ENCODE measurements at regions not wholly inside any gene's neighbourhood (a gene's known extent, or its start where the extent isn't known, plus 50 kb on each side); places are given as distances from the start of the nearest gene placed in this dataset.
"Not testable (repeated sequence)": the region's sequence is repeated elsewhere in the genome, so short reads cannot be mapped to it uniquely, and the experiment has no call there.

DNA sequence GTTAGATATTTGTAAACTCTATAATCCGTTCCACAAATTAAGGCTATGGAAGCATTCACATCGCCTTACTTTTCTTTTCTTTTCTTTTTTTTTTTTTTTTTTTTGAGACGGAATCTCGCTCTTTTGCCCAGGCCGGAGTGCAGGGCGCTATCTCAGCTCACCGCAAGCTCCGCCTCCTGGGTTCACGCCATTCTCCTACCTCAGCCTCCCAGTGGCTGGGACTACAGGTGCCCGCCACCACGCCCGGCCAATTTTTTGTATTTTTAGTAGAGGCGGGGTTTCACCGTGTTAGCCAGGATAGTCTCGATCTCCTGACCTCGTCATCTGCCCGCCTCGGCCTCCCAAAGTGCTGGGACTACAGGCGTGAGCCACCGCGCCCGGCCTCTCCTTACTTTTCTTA lies 104.1 kb upstream of the SLC27A6 start:
- H3K27ac ChIP-seq (ENCODE audit: low read depth); H2AFZ ChIP-seq; H3K4me1 Mint-ChIP-seq; ATAC-seq; H3K4me3 ChIP-seq; H3K4me3 Mint-ChIP-seq; H3K27ac Mint-ChIP-seq; H3K4me2 ChIP-seq; H3K27me3 ChIP-seq (ENCODE audit: insufficient read depth); H3K27me3 Mint-ChIP-seq (ENCODE audit: insufficient read depth, low read depth, poor library complexity); H3K4me1 ChIP-seq (ENCODE audit: insufficient read depth); H3K79me2 ChIP-seq (replicated peaks; ENCODE audit: insufficient read depth); H3K36me3 ChIP-seq (ENCODE audit: insufficient read depth); H3K36me3 Mint-ChIP-seq (ENCODE audit: low read depth); H3F3A ChIP-seq (replicated peaks; ENCODE audit: low read depth); H3K9me2 ChIP-seq (ENCODE audit: insufficient read depth); DNase-seq (ENCODE audit: low spot score); H4K20me1 ChIP-seq (replicated peaks; ENCODE audit: insufficient read depth): not testable (repeated sequence)
- peaks cover 18% of the 10 kb centered on the region for H3K9me3 Mint-ChIP-seq

DNA sequence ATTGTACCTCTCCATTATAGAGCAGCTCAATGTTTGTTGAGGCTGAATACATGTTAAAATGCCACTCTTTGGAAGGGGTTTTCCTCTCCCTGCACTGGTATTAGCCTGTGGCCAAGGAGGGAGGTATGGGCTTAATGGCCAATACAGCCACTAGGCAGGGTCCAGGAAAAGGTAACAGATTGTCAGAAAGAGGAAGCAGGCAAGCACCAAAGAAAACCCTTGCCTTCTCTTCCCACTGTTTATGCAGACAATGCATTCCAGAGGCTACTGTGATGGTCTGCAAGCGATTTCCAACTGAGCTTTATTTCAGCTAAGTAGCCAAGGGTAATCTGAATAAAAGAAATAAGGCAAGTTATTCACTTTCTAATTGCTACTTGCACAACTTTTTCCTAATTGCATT lies 95.3 kb upstream of the SLC27A6 start:
- peak; percentile 97 for ATAC-seq
- Histone ChIP-seq H3K4me3 (no peak overlapping the region), H3K4me1 (ENCODE audit: insufficient read depth) (peaks cover 16% of the 10 kb centered on the region), H4K20me1 (replicated peaks; ENCODE audit: insufficient read depth) (no peaks in the 10 kb centered on the region), H3K79me2 (replicated peaks; ENCODE audit: insufficient read depth) (no peaks in the 10 kb centered on the region), H2AFZ (no peak overlapping the region), H3F3A (replicated peaks; ENCODE audit: low read depth) (no peaks in the 10 kb centered on the region), H3K27me3 (ENCODE audit: insufficient read depth) (no peaks in the 10 kb centered on the region), H3K4me2 (0 out of 2 replicates have a peak overlapping the region, but pooled peaks have one; percentile 23), H3K27ac (ENCODE audit: low read depth) (no peak overlapping the region), H3K9me2 (ENCODE audit: insufficient read depth) (no peaks in the 10 kb centered on the region), H3K36me3 (ENCODE audit: insufficient read depth) (no peaks in the 10 kb centered on the region)
- peaks cover 3% of the 10 kb centered on the region for H3K9me3 Mint-ChIP-seq
- H3K36me3 Mint-ChIP-seq (ENCODE audit: low read depth) = peaks cover 7% of the 10 kb centered on the region; the same call in 2 of the 3 replicates
- peaks cover 2% of the 10 kb centered on the region for H3K27me3 Mint-ChIP-seq (ENCODE audit: insufficient read depth, low read depth, poor library complexity)
- peak; percentile 60 for DNase-seq (ENCODE audit: low spot score)
- H3K4me1 Mint-ChIP-seq = peaks cover 26% of the 10 kb centered on the region
- no peak overlapping the region for H3K4me3 Mint-ChIP-seq
- no peak overlapping the region; the same call in 1 of the 2 replicates for H3K27ac Mint-ChIP-seq
- TF ChIP-seq, protein P1, sequence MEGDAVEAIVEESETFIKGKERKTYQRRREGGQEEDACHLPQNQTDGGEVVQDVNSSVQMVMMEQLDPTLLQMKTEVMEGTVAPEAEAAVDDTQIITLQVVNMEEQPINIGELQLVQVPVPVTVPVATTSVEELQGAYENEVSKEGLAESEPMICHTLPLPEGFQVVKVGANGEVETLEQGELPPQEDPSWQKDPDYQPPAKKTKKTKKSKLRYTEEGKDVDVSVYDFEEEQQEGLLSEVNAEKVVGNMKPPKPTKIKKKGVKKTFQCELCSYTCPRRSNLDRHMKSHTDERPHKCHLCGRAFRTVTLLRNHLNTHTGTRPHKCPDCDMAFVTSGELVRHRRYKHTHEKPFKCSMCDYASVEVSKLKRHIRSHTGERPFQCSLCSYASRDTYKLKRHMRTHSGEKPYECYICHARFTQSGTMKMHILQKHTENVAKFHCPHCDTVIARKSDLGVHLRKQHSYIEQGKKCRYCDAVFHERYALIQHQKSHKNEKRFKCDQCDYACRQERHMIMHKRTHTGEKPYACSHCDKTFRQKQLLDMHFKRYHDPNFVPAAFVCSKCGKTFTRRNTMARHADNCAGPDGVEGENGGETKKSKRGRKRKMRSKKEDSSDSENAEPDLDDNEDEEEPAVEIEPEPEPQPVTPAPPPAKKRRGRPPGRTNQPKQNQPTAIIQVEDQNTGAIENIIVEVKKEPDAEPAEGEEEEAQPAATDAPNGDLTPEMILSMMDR (conservative IDR thresholded peaks at IDR 0.05; ENCODE audit: low read depth in 2 of 2) = no peak
- TF ChIP-seq ZNF114 (CRISPR knock-in tag; IDR thresholded peaks at IDR 0.05) (no peak), CREB1 (CRISPR knock-in tag; IDR thresholded peaks at IDR 0.05; ENCODE audit: low read depth) (no peak), EZH2 (IDR thresholded peaks at IDR 0.05; ENCODE audit: low read depth, unreplicated experiment) (no peak), ETS1 (IDR thresholded peaks at IDR 0.05) (no peak), POLR2AphosphoS5 (IDR thresholded peaks at IDR 0.05; ENCODE audit: low read depth) (no peak), EZH2phosphoT487 (IDR thresholded peaks at IDR 0.05; ENCODE audit: unreplicated experiment) (no peak), NANOG (IDR thresholded peaks at IDR 0.05; ENCODE audit: borderline replicate concordance) (no peak)
- TF ChIP-seq, protein P2, sequence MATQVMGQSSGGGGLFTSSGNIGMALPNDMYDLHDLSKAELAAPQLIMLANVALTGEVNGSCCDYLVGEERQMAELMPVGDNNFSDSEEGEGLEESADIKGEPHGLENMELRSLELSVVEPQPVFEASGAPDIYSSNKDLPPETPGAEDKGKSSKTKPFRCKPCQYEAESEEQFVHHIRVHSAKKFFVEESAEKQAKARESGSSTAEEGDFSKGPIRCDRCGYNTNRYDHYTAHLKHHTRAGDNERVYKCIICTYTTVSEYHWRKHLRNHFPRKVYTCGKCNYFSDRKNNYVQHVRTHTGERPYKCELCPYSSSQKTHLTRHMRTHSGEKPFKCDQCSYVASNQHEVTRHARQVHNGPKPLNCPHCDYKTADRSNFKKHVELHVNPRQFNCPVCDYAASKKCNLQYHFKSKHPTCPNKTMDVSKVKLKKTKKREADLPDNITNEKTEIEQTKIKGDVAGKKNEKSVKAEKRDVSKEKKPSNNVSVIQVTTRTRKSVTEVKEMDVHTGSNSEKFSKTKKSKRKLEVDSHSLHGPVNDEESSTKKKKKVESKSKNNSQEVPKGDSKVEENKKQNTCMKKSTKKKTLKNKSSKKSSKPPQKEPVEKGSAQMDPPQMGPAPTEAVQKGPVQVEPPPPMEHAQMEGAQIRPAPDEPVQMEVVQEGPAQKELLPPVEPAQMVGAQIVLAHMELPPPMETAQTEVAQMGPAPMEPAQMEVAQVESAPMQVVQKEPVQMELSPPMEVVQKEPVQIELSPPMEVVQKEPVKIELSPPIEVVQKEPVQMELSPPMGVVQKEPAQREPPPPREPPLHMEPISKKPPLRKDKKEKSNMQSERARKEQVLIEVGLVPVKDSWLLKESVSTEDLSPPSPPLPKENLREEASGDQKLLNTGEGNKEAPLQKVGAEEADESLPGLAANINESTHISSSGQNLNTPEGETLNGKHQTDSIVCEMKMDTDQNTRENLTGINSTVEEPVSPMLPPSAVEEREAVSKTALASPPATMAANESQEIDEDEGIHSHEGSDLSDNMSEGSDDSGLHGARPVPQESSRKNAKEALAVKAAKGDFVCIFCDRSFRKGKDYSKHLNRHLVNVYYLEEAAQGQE (IDR thresholded peaks at IDR 0.05; ENCODE audit: unreplicated experiment) = no peak
- TF ChIP-seq, protein P3, sequence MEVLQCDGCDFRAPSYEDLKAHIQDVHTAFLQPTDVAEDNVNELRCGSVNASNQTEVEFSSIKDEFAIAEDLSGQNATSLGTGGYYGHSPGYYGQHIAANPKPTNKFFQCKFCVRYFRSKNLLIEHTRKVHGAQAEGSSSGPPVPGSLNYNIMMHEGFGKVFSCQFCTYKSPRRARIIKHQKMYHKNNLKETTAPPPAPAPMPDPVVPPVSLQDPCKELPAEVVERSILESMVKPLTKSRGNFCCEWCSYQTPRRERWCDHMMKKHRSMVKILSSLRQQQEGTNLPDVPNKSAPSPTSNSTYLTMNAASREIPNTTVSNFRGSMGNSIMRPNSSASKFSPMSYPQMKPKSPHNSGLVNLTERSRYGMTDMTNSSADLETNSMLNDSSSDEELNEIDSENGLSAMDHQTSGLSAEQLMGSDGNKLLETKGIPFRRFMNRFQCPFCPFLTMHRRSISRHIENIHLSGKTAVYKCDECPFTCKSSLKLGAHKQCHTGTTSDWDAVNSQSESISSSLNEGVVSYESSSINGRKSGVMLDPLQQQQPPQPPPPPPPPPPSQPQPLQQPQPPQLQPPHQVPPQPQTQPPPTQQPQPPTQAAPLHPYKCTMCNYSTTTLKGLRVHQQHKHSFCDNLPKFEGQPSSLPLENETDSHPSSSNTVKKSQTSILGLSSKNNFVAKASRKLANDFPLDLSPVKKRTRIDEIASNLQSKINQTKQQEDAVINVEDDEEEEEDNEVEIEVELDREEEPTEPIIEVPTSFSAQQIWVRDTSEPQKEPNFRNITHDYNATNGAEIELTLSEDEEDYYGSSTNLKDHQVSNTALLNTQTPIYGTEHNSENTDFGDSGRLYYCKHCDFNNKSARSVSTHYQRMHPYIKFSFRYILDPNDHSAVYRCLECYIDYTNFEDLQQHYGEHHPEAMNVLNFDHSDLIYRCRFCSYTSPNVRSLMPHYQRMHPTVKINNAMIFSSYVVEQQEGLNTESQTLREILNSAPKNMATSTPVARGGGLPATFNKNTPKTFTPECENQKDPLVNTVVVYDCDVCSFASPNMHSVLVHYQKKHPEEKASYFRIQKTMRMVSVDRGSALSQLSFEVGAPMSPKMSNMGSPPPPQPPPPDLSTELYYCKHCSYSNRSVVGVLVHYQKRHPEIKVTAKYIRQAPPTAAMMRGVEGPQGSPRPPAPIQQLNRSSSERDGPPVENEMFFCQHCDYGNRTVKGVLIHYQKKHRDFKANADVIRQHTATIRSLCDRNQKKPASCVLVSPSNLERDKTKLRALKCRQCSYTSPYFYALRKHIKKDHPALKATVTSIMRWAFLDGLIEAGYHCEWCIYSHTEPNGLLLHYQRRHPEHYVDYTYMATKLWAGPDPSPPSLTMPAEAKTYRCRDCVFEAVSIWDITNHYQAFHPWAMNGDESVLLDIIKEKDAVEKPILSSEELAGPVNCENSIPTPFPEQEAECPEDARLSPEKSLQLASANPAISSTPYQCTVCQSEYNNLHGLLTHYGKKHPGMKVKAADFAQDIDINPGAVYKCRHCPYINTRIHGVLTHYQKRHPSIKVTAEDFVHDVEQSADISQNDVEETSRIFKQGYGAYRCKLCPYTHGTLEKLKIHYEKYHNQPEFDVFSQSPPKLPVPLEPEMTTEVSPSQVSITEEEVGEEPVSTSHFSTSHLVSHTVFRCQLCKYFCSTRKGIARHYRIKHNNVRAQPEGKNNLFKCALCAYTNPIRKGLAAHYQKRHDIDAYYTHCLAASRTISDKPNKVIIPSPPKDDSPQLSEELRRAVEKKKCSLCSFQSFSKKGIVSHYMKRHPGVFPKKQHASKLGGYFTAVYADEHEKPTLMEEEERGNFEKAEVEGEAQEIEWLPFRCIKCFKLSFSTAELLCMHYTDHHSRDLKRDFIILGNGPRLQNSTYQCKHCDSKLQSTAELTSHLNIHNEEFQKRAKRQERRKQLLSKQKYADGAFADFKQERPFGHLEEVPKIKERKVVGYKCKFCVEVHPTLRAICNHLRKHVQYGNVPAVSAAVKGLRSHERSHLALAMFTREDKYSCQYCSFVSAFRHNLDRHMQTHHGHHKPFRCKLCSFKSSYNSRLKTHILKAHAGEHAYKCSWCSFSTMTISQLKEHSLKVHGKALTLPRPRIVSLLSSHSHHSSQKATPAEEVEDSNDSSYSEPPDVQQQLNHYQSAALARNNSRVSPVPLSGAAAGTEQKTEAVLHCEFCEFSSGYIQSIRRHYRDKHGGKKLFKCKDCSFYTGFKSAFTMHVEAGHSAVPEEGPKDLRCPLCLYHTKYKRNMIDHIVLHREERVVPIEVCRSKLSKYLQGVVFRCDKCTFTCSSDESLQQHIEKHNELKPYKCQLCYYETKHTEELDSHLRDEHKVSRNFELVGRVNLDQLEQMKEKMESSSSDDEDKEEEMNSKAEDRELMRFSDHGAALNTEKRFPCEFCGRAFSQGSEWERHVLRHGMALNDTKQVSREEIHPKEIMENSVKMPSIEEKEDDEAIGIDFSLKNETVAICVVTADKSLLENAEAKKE (CRISPR knock-in tag; IDR thresholded peaks at IDR 0.05) = no peak

Data from GM23338 (cell line).